Ovary (tissue), 7 donors: ENCODE measurements at regions not wholly inside any gene's neighbourhood (a gene's known extent, or its start where the extent isn't known, plus 50 kb on each side); places are given as distances from the start of the nearest gene placed in this dataset.

Experiments used
- DNase-seq, 5 donors: peaks; one replicate each; pipeline ENCODE4 v3.0.0-alpha.2; 2019 to 2020
- H3K27ac ChIP-seq, 2 donors: fragments of 200-600 bp; one replicate each; pipeline versions ENCODE4 v1.5.1 to v1.8.0; 2019 to 2022
- H3K27me3 ChIP-seq: fragments of 200-600 bp; one replicate; pipeline ENCODE4 v1.8.0; 2022
- H3K36me3 ChIP-seq: fragments of 200-600 bp; sonication (generic); one replicate; pipeline ENCODE4 v1.5.1; 2019
- H3K4me1 ChIP-seq: one replicate; pipeline ENCODE4 v1.8.1; 2013; ENCODE audit warnings: mild to moderate bottlenecking, moderate library complexity; ENCODE audit not compliant: insufficient read depth
- H3K4me3 ChIP-seq: fragments of 200-600 bp; sonication (generic); one replicate; pipeline ENCODE4 v1.5.1; 2017
- H3K9me3 ChIP-seq, 2 donors: fragments of 200-600 bp in 1 of 2; sonication (generic) in 1 of 2; one replicate each; pipeline versions ENCODE4 v1.5.1 to v1.8.1; 2013 to 2019; ENCODE audit warnings: mild to moderate bottlenecking in 1 of 2, moderate library complexity in 1 of 2
- CTCF ChIP-seq, 3 donors: fragments of 450-650 bp in 2 of 3; fragments of 200-600 bp in 1 of 3; IDR thresholded peaks; one replicate each; pipeline versions ENCODE4 v1.5.1 to v1.8.0; 2016 to 2022; ENCODE audit warnings: antibody characterized with exemption in 3 of 3, mild to moderate bottlenecking in 1 of 3
- EP300 ChIP-seq: sonication (generic); formaldehyde crosslinking; IDR thresholded peaks from one replicate; pipeline ENCODE4 v1.6.1; 2017; ENCODE audit warnings: antibody characterized with exemption
- POLR2A ChIP-seq: fragments of 450-650 bp; IDR thresholded peaks from one replicate; pipeline ENCODE4 v1.6.1; 2017; ENCODE audit warnings: antibody characterized with exemption, mild to moderate bottlenecking, moderate library complexity
- WGBS, 3 donors: extraction: QIAGEN DNeasy Blood & Tissue Kit in 1 of 3; methylation state at CpG; one replicate each; pipeline versions ENCODE4 v1.1.5 to v1.1.7; 2013 to 2017; 5-methylcytosine and 5-hydroxymethylcytosine counted together
- intact Hi-C, 4 donors: fragments of 100-400 bp; cut with DNase I; formaldehyde crosslinking; loops; one replicate each; pipeline versions ENCODE4 v1.11.0 to v1.15.1; 2022 to 2023
- donor health status: DM: no; HTN: no; CAD: no; lungs with moderate emphysema.
- donor health status: DM: no; HTN: no; CAD: no.
- donor health status: Bipolar disorder and iron deficiency.
- donor health status: DM: no; HTN: no; CAD: no.
- donor health status: DM: yes; HTN: yes; CAD: no.

GRCh38 chr13:107753291-107753690 is 462.0 kb downstream of the LIG4 start:
- no peak overlapping the region for H3K4me3 ChIP-seq

GRCh38 chr13:107743983-107744382 is 471.4 kb downstream of the LIG4 start:
- H3K9me3 ChIP-seq: no peaks in the 10 kb centered on the region

More at GRCh38 chr13:107753291-107753690, 462.0 kb downstream of the LIG4 start:
- peaks cover 2% of the 10 kb centered on the region for H3K4me1 ChIP-seq
- no peak overlapping the region for H3K27ac ChIP-seq
- TF ChIP-seq POLR2A: no peak
- no peak for TF ChIP-seq CTCF (IDR thresholded peaks at IDR 0.05)
- no peaks in the 10 kb centered on the region for H3K36me3 ChIP-seq
- no peak for DNase-seq
- H3K9me3 ChIP-seq: no peaks in the 10 kb centered on the region
- H3K27me3 ChIP-seq: no peaks in the 10 kb centered on the region
- intact Hi-C loops: no loop called here
- 45 to 68% (median 45%) methylated on average over 4 of the region's 4 CpGs for WGBS, 3 donors

GRCh38 chr13:107743526-107743925 is 471.8 kb downstream of the LIG4 start:
- Histone ChIP-seq H3K27ac (no peak overlapping the region), H3K9me3 (no peaks in the 10 kb centered on the region), H3K27me3 (no peaks in the 10 kb centered on the region), H3K36me3 (no peaks in the 10 kb centered on the region), H3K4me3 (no peak overlapping the region), H3K4me1 (no peaks in the 10 kb centered on the region)
- TF ChIP-seq EP300 (no peak), POLR2A (no peak), CTCF (IDR thresholded peaks at IDR 0.05) (no peak)
- no peak for DNase-seq
- 59 to 70% (median 62%) methylated on average over 4 of the region's 4 CpGs for WGBS, 3 donors
- intact Hi-C loops: no loop called here

More at GRCh38 chr13:107743983-107744382, 471.4 kb downstream of the LIG4 start:
- no peak overlapping the region for H3K4me3 ChIP-seq
- no peaks in the 10 kb centered on the region for H3K27me3 ChIP-seq
- TF ChIP-seq CTCF (IDR thresholded peaks at IDR 0.05): no peak
- no peak for TF ChIP-seq POLR2A
- no peak for TF ChIP-seq EP300
- H3K36me3 ChIP-seq: no peaks in the 10 kb centered on the region
- intact Hi-C loops: no loop called here
- DNase-seq: no peak
- no peak overlapping the region for H3K27ac ChIP-seq
- no peaks in the 10 kb centered on the region for H3K4me1 ChIP-seq
- 66 to 74% (median 72%) methylated on average over 3 of the region's 3 CpGs for WGBS, 3 donors

- Histone ChIP-seq H3K27ac (no peak overlapping the region), H3K36me3 (no peaks in the 10 kb centered on the region), H3K4me1 (no peaks in the 10 kb centered on the region), H3K9me3 (no peaks in the 10 kb centered on the region), H3K27me3 (no peaks in the 10 kb centered on the region), H3K4me3 (no peak overlapping the region)
- intact Hi-C loops: no loop called here
- no peak for TF ChIP-seq CTCF (IDR thresholded peaks at IDR 0.05)
- TF ChIP-seq POLR2A: no peak
- TF ChIP-seq EP300: no peak
- DNase-seq: no peak
- WGBS, 3 donors: 80 to 83% (median 82%) methylated on average over 3 of the region's 3 CpGs
Observed at GRCh38 chr13:107743100-107743499, 472.2 kb downstream of the LIG4 start.

GRCh38 chr13:107742544-107742943 is 472.8 kb downstream of the LIG4 start:
- H3K4me1 ChIP-seq: no peaks in the 10 kb centered on the region
- H3K27me3 ChIP-seq: no peaks in the 10 kb centered on the region
- intact Hi-C loops: no loop called here
- WGBS, 3 donors: 86 to 92% (median 91%) methylated on average over 1 of the region's 1 CpG
- TF ChIP-seq POLR2A: no peak
- no peak for TF ChIP-seq EP300
- no peak for TF ChIP-seq CTCF (IDR thresholded peaks at IDR 0.05)
- no peak overlapping the region for H3K4me3 ChIP-seq
- no peak for DNase-seq
- no peaks in the 10 kb centered on the region for H3K9me3 ChIP-seq
- H3K36me3 ChIP-seq: no peaks in the 10 kb centered on the region
- no peak overlapping the region for H3K27ac ChIP-seq
